HCT116 (cell line): ENCODE measurements at regions not wholly inside any gene's neighbourhood (a gene's known extent, or its start where the extent isn't known, plus 50 kb on each side); places are given as distances from the start of the nearest gene placed in this dataset.

Experiments
- ATAC-seq: fragments of 200-7000 bp; cut with Tn5 transposase; 2 replicates; pipeline ENCODE4 v1.9.1; 2020; ENCODE audit warnings: mild to moderate bottlenecking, moderate library complexity
- BruUV-seq: library from RNA; stranded (reverse); fragments of 400-500 nt; replicated peaks from 2 replicates; lab custom pipeline; 2021; lab: Mats Ljungman, UMichigan
- CTCF ChIA-PET: fragments of 300-600 bp; sonication (Branson Sonifier 250); formaldehyde crosslinking; loops from one replicate; lab custom pipeline; 2021; ENCODE audit warnings: antibody characterized with exemption; lab: Charles Lee
- POLR2A ChIA-PET: fragments of 300-600, 350-600 bp; sonication (Branson Sonifier 250); formaldehyde crosslinking; loops from one replicate; lab custom pipeline; 2021; ENCODE audit warnings: antibody characterized with exemption; lab: Charles Lee
- RAD21 ChIA-PET, 2 experiments: fragments of 300-600 bp; sonication (Branson Sonifier 250); formaldehyde crosslinking; loops; one replicate each; lab custom pipeline; 2023; ENCODE audit warnings: low total read pairs in 2 of 2; ENCODE audit not compliant: uncharacterized antibody in 2 of 2, unreplicated experiment in 2 of 2, low non-redundant PET in 1 of 2; lab: Charles Lee
- DNase-seq: peaks from one replicate; pipeline ENCODE4 v3.0.0-alpha.2; 2010; ENCODE audit warnings: low read depth, low spot score
- H2AFZ ChIP-seq: fragments of 200-600 bp; shearing (Covaris generic), sonication (generic); 2 replicates; pipeline ENCODE4 v1.6.1; 2017; ENCODE audit warnings: low read depth, mixed run types, mixed read lengths, antibody characterized with exemption, low read length; ENCODE audit not compliant: poor library complexity, severe bottlenecking
- H3K27ac ChIP-seq: 2 replicates; pipeline ENCODE4 v1.5.1; 2012; ENCODE audit warnings: low read depth, low read length
- H3K27me3 ChIP-seq: fragments of 200-600 bp; sonication (generic); 2 replicates; pipeline ENCODE4 v1.6.1; 2016; ENCODE audit warnings: mixed run types, low read length, mixed read lengths; ENCODE audit not compliant: insufficient read depth
- H3K36me3 ChIP-seq, 2 experiments: fragments of 200-500 bp in 1 of 2; fragments of 200-600 bp in 1 of 2; sonication (Bioruptor generic) in 1 of 2; sonication (generic) in 1 of 2; 2 replicates each; pipeline versions ENCODE4 v1.5.1 to v1.6.1; 2014 to 2016; ENCODE audit warnings: low read length in 2 of 2, inconsistent platforms in 1 of 2, mixed read lengths in 1 of 2, mixed run types in 1 of 2; ENCODE audit not compliant: insufficient read depth in 2 of 2, control insufficient read depth in 1 of 2
- H3K4me1 ChIP-seq, 2 experiments: fragments of 200-600 bp in 1 of 2; sonication (generic) in 1 of 2; 2 replicates each; pipeline versions ENCODE4 v1.5.1 to v1.6.1; 2012 to 2017; ENCODE audit warnings: low read length in 2 of 2, inconsistent platforms in 1 of 2, mild to moderate bottlenecking in 1 of 2, mixed read lengths in 1 of 2, mixed run types in 1 of 2, moderate library complexity in 1 of 2; ENCODE audit not compliant: insufficient read depth in 2 of 2, control insufficient read depth in 1 of 2
- H3K4me2 ChIP-seq: fragments of 200-600 bp; sonication (generic); 2 replicates; pipeline ENCODE4 v1.6.1; 2017; ENCODE audit warnings: mixed run types, low read length, mixed read lengths
- H3K4me3 ChIP-seq, 2 experiments: fragments of 200-600 bp in 1 of 2; sonication (generic) in 1 of 2; replicated peaks in 1 of 2; 2 replicates each; pipeline ENCODE4 v1.5.1; 2011 to 2016; ENCODE audit warnings: low read length in 2 of 2, control low read depth in 1 of 2, low read depth in 1 of 2, mild to moderate bottlenecking in 1 of 2, mixed read lengths in 1 of 2, mixed run types in 1 of 2
- H3K79me2 ChIP-seq: fragments of 200-600 bp; sonication (generic); 2 replicates; pipeline ENCODE4 v1.6.1; 2017; ENCODE audit warnings: mild to moderate bottlenecking, mixed run types, low read length, moderate library complexity, mixed read lengths; ENCODE audit not compliant: insufficient read depth
- H3K9ac ChIP-seq: fragments of 200-600 bp; sonication (generic); 2 replicates; pipeline ENCODE4 v1.6.1; 2016; ENCODE audit warnings: low read length, mixed read lengths
- H3K9me2 ChIP-seq: fragments of 200-600 bp; sonication (generic), shearing (Covaris generic); 2 replicates; pipeline ENCODE4 v1.6.1; 2017; ENCODE audit warnings: mixed run types, mild to moderate bottlenecking, moderate library complexity; ENCODE audit not compliant: insufficient read depth
- H3K9me3 ChIP-seq, 2 experiments: fragments of 200-500 bp in 1 of 2; fragments of 200-600 bp in 1 of 2; sonication (Bioruptor generic) in 1 of 2; sonication (generic) in 1 of 2; 2 replicates each; pipeline ENCODE4 v1.6.1; 2014 to 2017; ENCODE audit warnings: low read length in 2 of 2, mixed read lengths in 2 of 2, inconsistent platforms in 1 of 2, low read depth in 1 of 2, mild to moderate bottlenecking in 1 of 2, mixed run types in 1 of 2, moderate library complexity in 1 of 2; ENCODE audit not compliant: control insufficient read depth in 1 of 2, insufficient read depth in 1 of 2
- H4K20me1 ChIP-seq: fragments of 200-600 bp; sonication (generic), shearing (Covaris generic); 2 replicates; pipeline ENCODE4 v1.6.1; 2017; ENCODE audit warnings: mixed run types, mild to moderate bottlenecking, moderate library complexity; ENCODE audit not compliant: insufficient read depth
- CTCF ChIP-seq, 3 experiments: fragments of 200-600 bp in 1 of 3; sonication (generic) in 1 of 3; IDR thresholded peaks in 2 of 3; conservative IDR thresholded peaks in 1 of 3; 2 replicates each; pipeline ENCODE4 v1.5.1; 2012 to 2017; ENCODE audit warnings: low read depth in 2 of 3, low read length in 2 of 3, antibody characterized with exemption in 1 of 3, borderline replicate concordance in 1 of 3, control low read depth in 1 of 3, mild to moderate bottlenecking in 1 of 3, mixed read lengths in 1 of 3, mixed run types in 1 of 3, moderate library complexity in 1 of 3; ENCODE audit not compliant: insufficient read depth in 1 of 3
- ELF1 ChIP-seq: IDR thresholded peaks from 2 replicates; pipeline ENCODE4 v1.6.1; 2012; ENCODE audit warnings: low read depth, borderline replicate concordance
- FOSL1 ChIP-seq: IDR thresholded peaks from 2 replicates; pipeline ENCODE4 v1.6.1; 2012; ENCODE audit warnings: low read depth
- REST ChIP-seq: IDR thresholded peaks from 2 replicates; pipeline ENCODE4 v1.6.1; 2012; ENCODE audit warnings: low read depth
- ZNF274 ChIP-seq: fragments of 200-500 bp; sonication (Bioruptor generic); IDR thresholded peaks from 2 replicates; pipeline ENCODE4 v1.6.1; 2014; ENCODE audit warnings: mild to moderate bottlenecking, low read depth, low read length, inconsistent platforms
- intact Hi-C: fragments of 100-400 bp; cut with micrococcal nuclease; formaldehyde crosslinking; loops from 2 replicates; pipeline ENCODE4 v1.10.0; 2022

GRCh38 chr4:162410854-162411253 lies 247.1 kb upstream of the FSTL5 start:
- H3K9me2 ChIP-seq: no peaks in the 10 kb centered on the region
- ChIA-PET POLR2A (no interaction called here), CTCF (no interaction called here), RAD21 (no interaction called here)
- no peak for TF ChIP-seq REST
- TF ChIP-seq ELF1: no peak
- no peak for TF ChIP-seq ZNF274
- no peak for TF ChIP-seq FOSL1
- TF ChIP-seq CTCF (IDR thresholded peaks at IDR 0.05 in 2 of 3, conservative IDR thresholded peaks at IDR 0.05 in 1 of 3; ENCODE audit: borderline replicate concordance in 1 of 3, insufficient read depth in 1 of 3, low read depth in 2 of 3, low read length in 2 of 3): no peak
- H4K20me1 ChIP-seq: no peaks in the 10 kb centered on the region
- no peak for DNase-seq
- no peak overlapping the region for H3K27ac ChIP-seq
- intact Hi-C loops: no loop called here
- H3K9me3 ChIP-seq: no peaks in the 10 kb centered on the region
- H3K4me2 ChIP-seq: no peak overlapping the region
- H3K4me1 ChIP-seq: no peaks in the 10 kb centered on the region
- no peak overlapping the region for H3K4me3 ChIP-seq
- no peak overlapping the region for H3K9ac ChIP-seq
- H3K36me3 ChIP-seq: no peaks in the 10 kb centered on the region
- ATAC-seq: no peak
- no peaks in the 10 kb centered on the region for H3K27me3 ChIP-seq
- H2AFZ ChIP-seq: no peak overlapping the region
- no peaks in the 10 kb centered on the region for H3K79me2 ChIP-seq
- BruUV-seq: no TSS peak
